GM19397 (cell line): ENCODE measurements at regions not wholly inside any gene's neighbourhood (a gene's known extent, or its start where the extent isn't known, plus 50 kb on each side); places are given as distances from the start of the nearest gene placed in this dataset.

ENCODE experiments used
- ATAC-seq: cut with Tn5 transposase; IDR thresholded peaks from one replicate; pipeline ENCODE4 v1.9.1; 2021; ENCODE audit warnings: mild to moderate bottlenecking, moderate library complexity; ENCODE audit not compliant: unreplicated experiment

DNA sequence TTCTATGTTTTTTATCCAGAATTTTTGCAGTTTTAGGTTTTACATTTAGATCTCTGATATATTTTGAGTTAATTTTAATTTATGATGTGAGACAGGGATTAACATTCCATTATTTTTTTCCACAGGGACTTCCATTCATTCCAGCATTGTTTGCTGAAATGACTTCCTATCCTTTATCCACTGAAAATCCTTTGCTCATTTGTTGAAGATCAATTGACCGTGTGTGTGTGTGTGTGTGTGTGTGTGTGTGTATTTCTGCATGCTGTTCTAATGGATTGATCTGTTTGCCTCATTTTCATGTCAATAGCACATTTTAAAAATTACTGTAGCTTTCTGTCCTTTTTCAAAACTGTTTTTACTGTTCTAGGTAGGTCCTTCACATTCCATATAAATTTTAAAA is 480.3 kb downstream of the DSC3 start:
- no peak for ATAC-seq

DNA sequence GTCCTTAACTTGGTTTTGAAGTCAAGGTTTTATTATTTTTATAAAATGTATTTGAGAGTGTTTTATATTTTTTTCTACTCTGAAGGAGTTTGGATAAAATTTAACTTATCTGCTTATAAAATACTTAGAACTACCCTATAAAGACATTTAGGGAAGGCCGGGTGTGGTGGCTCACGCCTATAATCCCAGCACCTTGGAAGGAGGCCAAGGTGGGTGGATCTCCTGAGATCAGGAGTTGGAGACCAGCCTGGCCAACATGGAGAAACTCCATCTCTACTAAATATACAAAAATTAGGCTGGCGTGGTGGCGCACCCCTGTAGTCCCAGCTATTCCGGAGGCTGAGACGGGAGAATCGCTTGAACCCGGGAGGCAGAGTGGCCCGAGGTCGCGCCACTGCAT is 486.4 kb downstream of the DSC3 start:
- no peak for ATAC-seq

- no peak for ATAC-seq
Observed at GRCh38 chr18:30545393-30545792, 497.1 kb downstream of the DSC3 start.

DNA sequence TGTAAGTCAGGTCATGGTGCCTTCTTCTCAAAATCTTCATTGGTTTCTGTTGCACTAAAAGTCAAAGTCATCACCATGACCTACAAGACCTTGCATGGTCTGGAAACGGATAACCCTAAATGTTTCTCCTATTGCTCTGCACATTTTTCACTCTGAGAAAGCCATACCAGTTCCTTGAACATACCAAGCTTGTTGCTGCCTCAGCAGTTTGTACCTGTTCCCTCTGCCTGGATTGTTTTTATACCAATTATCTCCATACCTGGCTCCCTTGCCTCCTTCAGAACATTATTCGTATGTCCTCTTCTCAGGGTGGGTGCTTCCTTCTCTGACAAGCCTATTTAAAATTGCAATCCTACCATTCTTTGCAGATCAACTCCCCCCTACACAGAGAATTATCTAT is 498.4 kb downstream of the DSC3 start:
- ATAC-seq: no peak

- ATAC-seq: no peak
Observed at GRCh38 chr18:30533716-30534115, 508.8 kb downstream of the DSC3 start.

DNA sequence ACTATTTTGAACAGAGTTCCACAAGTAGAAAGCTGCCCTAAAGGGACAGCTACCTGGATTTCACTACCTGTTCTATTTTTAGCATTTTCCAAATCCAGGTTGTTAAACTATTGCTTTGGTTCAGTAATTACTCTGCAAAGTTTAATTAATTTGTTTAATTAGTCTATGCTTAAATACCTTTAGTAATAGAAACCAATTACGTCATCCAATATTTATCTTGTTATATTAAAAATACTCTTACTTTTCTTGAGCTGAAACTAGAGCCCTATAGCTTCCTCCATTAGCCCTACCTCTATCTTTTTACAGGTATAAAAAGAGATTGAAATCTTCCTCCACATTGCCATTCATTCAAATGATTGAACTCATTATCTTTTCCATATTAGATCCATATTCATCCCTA is 514.6 kb downstream of the DSC3 start:
- ATAC-seq: no peak

DNA sequence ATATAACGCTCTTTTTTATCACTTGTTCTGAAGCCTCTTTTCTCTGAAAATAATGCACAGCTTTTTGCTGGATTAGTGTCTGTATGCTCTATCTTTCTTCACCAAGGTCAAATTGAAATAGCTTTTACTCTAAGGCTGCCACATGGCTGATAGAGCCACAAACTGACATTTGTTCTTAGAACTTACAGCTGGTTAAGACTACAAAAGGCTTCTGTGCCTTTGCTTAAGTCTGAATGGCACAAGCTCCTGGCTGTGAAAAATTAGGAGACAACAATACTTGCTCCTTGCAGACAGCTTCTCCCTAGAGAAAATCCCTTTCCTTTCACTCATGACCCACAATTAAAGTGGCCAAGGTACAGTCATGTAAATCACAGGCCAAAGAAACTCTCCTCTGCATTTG is 515.3 kb downstream of the DSC3 start:
- ATAC-seq: no peak

GRCh38 chr18:30522288-30522929 is 520.1 kb downstream of the DSC3 start:
- ATAC-seq: no peak

- no peak for ATAC-seq
Observed at GRCh38 chr18:30514059-30514458, 528.5 kb downstream of the DSC3 start.

DNA sequence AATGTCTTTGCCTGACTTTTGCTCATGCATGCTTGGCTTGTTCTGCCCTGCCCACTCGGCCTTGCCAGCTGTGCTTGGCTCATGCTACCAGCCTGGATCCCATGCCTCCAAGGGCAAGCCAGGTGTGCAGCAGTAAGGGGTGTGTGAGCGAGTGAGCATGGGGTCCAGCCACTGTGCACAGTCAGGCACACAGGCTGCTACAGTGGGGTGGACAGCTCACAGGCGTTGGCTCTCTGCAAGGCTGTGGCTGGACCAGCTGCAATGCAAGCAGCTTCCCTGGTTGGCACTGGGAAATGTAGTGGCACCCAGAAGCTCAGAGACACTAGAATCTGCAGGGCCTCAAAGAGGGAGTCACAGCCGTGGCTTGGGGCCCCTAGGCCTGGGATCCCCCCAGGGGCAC is 529.7 kb downstream of the DSC3 start:
- no peak for ATAC-seq

DNA sequence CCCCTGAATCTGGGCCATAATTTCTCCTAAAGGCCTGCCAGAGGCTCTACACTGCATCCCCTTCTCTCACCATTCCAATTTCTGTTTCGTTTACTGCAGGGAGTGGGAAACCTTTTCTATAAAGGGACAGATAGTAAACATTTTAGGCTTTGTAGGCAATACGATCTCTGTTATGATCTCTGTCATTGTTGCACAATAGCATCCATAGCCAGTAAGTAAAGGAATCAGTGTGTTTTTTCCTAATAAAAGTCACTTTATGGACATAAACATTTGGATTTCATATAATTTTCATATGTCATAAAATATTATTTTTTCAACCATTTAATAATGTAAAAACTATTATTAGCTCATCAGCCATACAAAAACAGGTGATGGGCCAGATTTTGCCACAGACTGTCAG is 531.7 kb downstream of the DSC3 start:
- no peak for ATAC-seq

- ATAC-seq: no peak
Observed at GRCh38 chr18:30501594-30501993, 540.9 kb downstream of the DSC3 start.

DNA sequence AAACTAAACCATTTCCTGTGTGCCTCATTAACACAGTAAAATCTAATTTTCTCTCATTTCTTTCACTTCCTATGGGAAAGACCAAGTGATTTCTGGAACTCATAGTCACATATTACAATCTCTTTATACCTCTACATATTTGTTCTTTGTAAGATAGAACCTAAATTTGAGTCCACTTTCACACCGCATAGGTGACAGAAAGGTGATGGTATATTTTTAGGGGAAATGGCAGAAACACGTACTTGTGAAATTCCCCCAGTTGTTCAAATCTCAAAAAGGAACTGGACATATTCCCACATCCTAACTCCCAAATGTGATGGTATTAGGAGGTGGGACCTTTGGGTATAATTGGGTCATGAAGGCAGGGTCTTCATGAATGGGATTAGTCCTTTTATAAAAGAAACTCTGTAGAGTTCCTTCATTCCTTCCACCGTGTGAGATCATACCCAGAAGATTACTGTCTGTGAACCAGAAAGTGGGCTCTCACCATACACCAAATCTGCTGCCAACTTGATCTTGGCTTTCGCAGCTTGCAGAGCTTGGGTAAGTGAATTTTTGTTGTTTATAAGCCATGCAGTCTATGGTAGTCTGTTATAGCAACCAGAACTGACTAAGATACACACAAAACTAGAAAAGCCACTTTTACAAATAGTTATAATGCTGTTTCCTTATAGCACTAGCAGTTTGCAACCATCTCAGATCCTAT is 542.1 kb downstream of the DSC3 start:
- ATAC-seq: no peak

- ATAC-seq: no peak
Observed at GRCh38 chr18:30499721-30500120, 542.8 kb downstream of the DSC3 start.

GRCh38 chr18:30492552-30493129 is 549.9 kb downstream of the DSC3 start:
- no peak for ATAC-seq

DNA sequence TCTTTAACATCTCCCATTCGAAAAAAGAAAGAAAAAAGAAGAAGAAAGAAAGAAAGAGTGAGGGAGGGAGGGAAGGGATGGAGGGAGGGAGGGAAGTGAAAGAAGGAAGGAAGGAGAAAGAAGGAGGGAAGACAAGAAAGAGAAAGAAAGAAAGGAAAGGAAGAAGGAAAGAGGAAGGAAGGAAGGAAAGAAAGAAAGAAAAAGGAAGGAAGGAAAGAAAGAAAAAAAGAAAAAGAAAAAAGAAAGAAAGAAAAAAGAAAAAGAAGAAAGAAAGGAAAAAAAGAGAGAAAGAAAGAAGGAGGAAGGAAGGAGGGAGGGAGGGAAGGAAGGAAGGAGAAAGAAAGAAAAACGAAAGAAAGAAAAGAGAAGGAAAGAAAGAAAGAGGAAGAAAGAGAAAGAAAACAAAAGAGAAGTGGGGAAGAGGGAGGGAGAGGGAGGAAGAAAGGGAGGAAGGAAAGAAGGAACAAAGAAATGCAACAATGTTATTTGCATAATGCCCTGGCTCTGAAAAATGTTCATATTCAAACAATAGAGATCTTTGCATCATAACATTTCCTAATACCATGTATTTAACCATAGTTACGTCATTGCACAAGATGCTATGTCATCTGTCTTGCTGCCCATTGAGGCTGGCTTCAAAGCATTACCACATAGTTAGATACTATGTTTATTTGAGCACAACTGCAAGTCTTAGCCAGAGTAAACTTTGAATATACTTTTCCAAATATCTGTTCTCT is 550.6 kb downstream of the DSC3 start:
- ATAC-seq: no peak

GRCh38 chr18:30489890-30490643 is 552.5 kb downstream of the DSC3 start:
- no peak for ATAC-seq

- no peak for ATAC-seq
Observed at GRCh38 chr18:30487962-30488361, 554.6 kb downstream of the DSC3 start.

DNA sequence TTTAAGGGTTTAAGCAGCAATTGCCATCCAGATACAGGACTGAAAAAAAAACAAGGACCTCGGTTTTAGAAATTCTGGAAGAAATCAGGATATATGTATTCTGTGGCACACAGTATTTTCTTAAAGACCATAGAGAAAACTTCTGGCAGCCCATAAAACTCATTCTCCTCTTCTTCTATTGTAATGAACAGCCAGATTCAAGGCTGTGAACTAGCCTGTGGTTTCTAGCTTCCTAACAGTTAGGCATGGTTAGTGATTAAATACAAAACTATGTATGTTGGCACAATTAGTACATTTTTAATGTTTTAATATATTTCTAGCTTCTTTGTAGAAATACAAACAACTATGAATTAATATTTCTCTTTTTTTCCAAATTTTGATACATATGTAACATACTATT is 555.7 kb downstream of the DSC3 start:
- no peak for ATAC-seq

GRCh38 chr18:30485078-30485477 is 557.5 kb downstream of the DSC3 start:
- no peak for ATAC-seq

GRCh38 chr18:30481871-30482270 is 560.7 kb downstream of the DSC3 start:
- no peak for ATAC-seq
